ENCODE measurements at regions not wholly inside any gene's neighbourhood (a gene's known extent, or its start where the extent isn't known, plus 50 kb on each side); places are given as distances from the start of the nearest gene placed in this dataset.

GRCh38 chr6:132937466-132937906, 123.1 kb downstream of the RPS12 start:
- no peaks in the 10 kb centered on the region for H3K9me3 ChIP-seq
- intact Hi-C loops (cut with DNase I), result no loop called here
- TF ChIP-seq POLR2AphosphoS5 (IDR thresholded peaks at IDR 0.05) (no peak), CTCF (IDR thresholded peaks at IDR 0.05) (peak in 2 of 3 experiments; percentile 18 to 48)
- DNase-seq (ENCODE audit: extremely low spot score), result no peak
- 55% methylated on average over 5 of the region's 5 CpGs for WGBS
- H3K4me1 ChIP-seq, result peaks cover 0 to 1% (median 0%) of the 10 kb centered on the region in 4 donors
- no peak overlapping the region for H3K27ac ChIP-seq (replicated peaks in 1 of 4)
- no peak overlapping the region for H3K4me3 ChIP-seq
- no peaks in the 10 kb centered on the region for H3K36me3 ChIP-seq
- H3K27me3 ChIP-seq, result no peaks in the 10 kb centered on the region

GRCh38 chr6:132948889-132949288, 134.5 kb downstream of the RPS12 start:
- intact Hi-C loops (cut with DNase I), result no loop called here
- no peak overlapping the region for H3K4me3 ChIP-seq
- 93% methylated on average over 5 of the region's 5 CpGs for WGBS

GRCh38 chr6:132950566-132950965, 136.2 kb downstream of the RPS12 start:
- no peak for TF ChIP-seq POLR2A (IDR thresholded peaks at IDR 0.05; ENCODE audit: low read depth)
- no peak for TF ChIP-seq CTCF (IDR thresholded peaks at IDR 0.05)
- TF ChIP-seq POLR2AphosphoS5 (IDR thresholded peaks at IDR 0.05), result no peak
- TF ChIP-seq EP300 (IDR thresholded peaks at IDR 0.05), result no peak
- DNase-seq (ENCODE audit: extremely low spot score), result no peak
- H3K9me3 ChIP-seq, result no peaks in the 10 kb centered on the region
- 90% methylated on average over 3 of the region's 3 CpGs for WGBS
- no peak overlapping the region for H3K4me3 ChIP-seq
- H3K27me3 ChIP-seq, result no peaks in the 10 kb centered on the region
- no peak overlapping the region for H3K27ac ChIP-seq (replicated peaks in 1 of 4)
- peaks cover 0 to 8% (median 1%) of the 10 kb centered on the region in 4 donors for H3K4me1 ChIP-seq
- no peaks in the 10 kb centered on the region for H3K36me3 ChIP-seq
- intact Hi-C loops (cut with DNase I), result no loop called here

More at GRCh38 chr6:132948889-132949288, 134.5 kb downstream of the RPS12 start:
- Histone ChIP-seq H3K9me3 (no peaks in the 10 kb centered on the region), H3K36me3 (no peaks in the 10 kb centered on the region), H3K27me3 (no peaks in the 10 kb centered on the region), H3K27ac (replicated peaks in 1 of 4) (no peak overlapping the region), H3K4me1 (no peaks in the 10 kb centered on the region)
- TF ChIP-seq POLR2AphosphoS5 (IDR thresholded peaks at IDR 0.05), result no peak
- DNase-seq (ENCODE audit: extremely low spot score), result no peak

- WGBS, result 65% methylated on average over 6 of the region's 6 CpGs
- no peak for DNase-seq (ENCODE audit: extremely low spot score)
- intact Hi-C loops (cut with DNase I), result no loop called here
- no peaks in the 10 kb centered on the region for H3K36me3 ChIP-seq
- H3K9me3 ChIP-seq, result no peaks in the 10 kb centered on the region
- no peak overlapping the region for H3K27ac ChIP-seq (replicated peaks in 1 of 4)
- no peak overlapping the region for H3K4me3 ChIP-seq
- H3K27me3 ChIP-seq, result no peaks in the 10 kb centered on the region
- peaks cover 0 to 8% (median 1%) of the 10 kb centered on the region in 4 donors for H3K4me1 ChIP-seq
- no peak for TF ChIP-seq POLR2A (IDR thresholded peaks at IDR 0.05; ENCODE audit: low read depth)
- no peak for TF ChIP-seq CTCF (IDR thresholded peaks at IDR 0.05)
- TF ChIP-seq POLR2AphosphoS5 (IDR thresholded peaks at IDR 0.05), result no peak
- TF ChIP-seq EP300 (IDR thresholded peaks at IDR 0.05), result no peak
Measured at GRCh38 chr6:132952031-132952867, 137.9 kb downstream of the RPS12 start.

GRCh38 chr6:132952986-132953385, 138.6 kb downstream of the RPS12 start:
- H3K4me1 ChIP-seq, result peaks cover 0 to 8% (median 1%) of the 10 kb centered on the region in 4 donors
- H3K9me3 ChIP-seq, result no peaks in the 10 kb centered on the region
- H3K27me3 ChIP-seq, result no peaks in the 10 kb centered on the region
- TF ChIP-seq POLR2A (IDR thresholded peaks at IDR 0.05; ENCODE audit: low read depth) (no peak), CTCF (IDR thresholded peaks at IDR 0.05) (no peak), POLR2AphosphoS5 (IDR thresholded peaks at IDR 0.05) (no peak), EP300 (IDR thresholded peaks at IDR 0.05) (no peak)
- H3K36me3 ChIP-seq, result no peaks in the 10 kb centered on the region
- WGBS, result 37% methylated on average over 3 of the region's 3 CpGs
- intact Hi-C loops (cut with DNase I), result no loop called here
- H3K27ac ChIP-seq (replicated peaks in 1 of 4), result no peak overlapping the region
- DNase-seq (ENCODE audit: extremely low spot score), result no peak
- H3K4me3 ChIP-seq, result no peak overlapping the region

All from esophagus muscularis mucosa (tissue), 4 donors.